ENCODE measurements at regions not wholly inside any gene's neighbourhood (a gene's known extent, or its start where the extent isn't known, plus 50 kb on each side); places are given as distances from the start of the nearest gene placed in this dataset.
A peak's percentile ranks its signal among the peaks of the same experiment; 100 is the strongest.

DNA sequence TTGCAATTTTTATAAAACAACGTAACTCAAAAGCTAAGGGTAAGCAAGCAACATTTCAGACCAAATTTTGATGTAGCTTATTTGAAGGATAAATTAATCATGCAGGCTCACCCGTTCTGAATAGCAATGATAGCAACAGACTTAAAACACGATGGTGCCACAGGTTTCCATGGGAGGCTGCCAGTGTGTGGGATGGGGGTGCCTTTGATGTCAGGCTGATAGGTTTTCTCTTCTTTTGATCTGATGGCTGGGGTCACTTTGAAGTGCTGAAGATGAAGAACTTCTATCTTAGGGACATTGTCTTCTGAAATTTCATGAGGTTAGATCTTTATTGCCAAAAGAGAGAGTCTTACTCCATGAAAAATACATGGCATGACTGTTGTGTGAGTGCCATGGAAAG, 206.8 kb downstream of the LPIN1 start:
- no peak for DNase-seq (ENCODE audit: low read depth)

DNA sequence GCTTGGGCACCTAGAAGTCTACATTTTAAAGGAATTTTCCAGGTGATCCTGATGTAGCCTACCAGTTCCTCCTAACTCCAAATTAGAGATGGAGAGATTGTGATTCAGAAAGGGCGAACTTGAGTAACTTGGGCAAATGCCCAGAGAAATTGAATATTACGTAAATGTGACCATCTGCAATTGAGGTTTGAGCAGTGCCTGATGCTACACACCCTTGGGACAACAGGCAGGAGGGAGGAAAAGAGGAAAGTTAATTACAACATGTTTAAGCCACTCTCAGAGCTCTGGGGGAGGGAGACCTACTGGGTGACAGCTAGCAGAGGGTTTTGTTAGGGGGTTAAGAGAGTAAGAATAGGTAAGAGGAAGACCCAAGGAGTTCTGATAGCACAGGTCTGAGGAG, 208.9 kb downstream of the LPIN1 start:
- DNase-seq (ENCODE audit: low read depth): no peak

DNA sequence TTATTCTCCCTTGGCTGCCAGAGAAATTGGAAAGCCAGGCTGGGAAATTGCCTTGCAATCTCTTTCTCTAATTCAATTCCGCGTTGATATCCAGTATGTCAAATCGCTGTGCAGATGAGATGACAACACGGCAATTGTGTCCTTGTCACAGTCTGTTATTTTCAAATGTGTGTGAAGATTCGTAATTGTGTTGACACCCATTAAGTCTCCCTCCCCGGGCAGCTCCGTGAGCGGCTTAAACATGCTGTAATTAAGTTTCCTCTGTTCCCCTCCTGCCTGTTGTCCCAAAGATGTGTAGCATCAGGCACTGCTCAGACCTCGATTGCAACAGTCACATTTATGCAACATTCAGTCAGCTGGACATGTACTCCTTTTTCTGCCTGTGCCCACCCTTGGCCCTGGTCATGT, 209.5 kb downstream of the LPIN1 start:
- DNase-seq (ENCODE audit: low read depth): no peak

DNA sequence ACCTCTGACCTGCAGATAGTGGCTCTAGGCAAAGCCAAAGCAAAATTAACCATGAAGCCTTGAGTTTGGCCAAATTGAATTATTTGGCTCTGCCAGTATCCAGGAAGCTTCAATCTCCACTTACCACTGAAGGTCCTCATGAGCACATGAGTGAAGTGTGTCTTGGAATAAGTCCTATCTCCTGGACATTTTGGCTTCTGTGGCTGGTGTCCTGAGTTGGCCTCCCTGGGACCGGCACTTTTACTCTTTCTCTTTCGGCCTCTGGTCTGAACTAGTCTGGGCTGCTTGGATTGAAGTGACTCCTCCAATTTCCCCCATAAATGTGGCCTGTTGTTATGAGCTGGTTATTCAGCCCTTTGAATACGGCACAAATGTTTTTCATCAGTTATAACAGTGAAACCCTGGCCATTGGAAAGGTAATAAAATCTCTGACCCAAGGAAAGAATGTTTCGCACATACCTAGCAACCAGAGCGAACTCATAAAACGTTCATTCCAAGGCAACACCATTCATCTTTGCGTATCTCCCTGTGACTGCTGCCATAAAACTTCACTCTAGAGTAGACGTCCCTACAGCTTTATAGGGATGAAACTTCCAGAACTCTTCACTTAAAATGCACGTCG, 216.4 kb downstream of the LPIN1 start:
- no peak for DNase-seq (ENCODE audit: low read depth)

DNA sequence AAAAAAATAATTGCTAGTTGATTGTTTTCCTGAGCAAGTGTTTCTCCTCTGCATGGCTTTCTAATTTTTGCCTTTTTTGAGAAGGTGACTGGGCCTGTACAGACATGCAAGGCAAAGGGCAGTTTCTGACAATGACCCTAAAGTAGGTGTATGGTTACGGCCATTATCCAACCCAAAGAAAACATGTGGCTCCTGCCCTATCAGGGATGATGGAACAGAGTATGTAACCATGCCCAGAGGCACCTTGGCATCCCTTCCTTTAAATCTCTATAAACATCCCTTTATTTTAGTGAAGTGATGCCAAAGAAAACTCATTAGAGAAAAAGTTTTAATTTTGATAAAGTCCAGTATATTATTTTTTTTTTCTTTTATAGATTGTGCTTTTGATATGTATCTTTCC, 217.5 kb downstream of the LPIN1 start:
- no peak for DNase-seq (ENCODE audit: low read depth)

DNA sequence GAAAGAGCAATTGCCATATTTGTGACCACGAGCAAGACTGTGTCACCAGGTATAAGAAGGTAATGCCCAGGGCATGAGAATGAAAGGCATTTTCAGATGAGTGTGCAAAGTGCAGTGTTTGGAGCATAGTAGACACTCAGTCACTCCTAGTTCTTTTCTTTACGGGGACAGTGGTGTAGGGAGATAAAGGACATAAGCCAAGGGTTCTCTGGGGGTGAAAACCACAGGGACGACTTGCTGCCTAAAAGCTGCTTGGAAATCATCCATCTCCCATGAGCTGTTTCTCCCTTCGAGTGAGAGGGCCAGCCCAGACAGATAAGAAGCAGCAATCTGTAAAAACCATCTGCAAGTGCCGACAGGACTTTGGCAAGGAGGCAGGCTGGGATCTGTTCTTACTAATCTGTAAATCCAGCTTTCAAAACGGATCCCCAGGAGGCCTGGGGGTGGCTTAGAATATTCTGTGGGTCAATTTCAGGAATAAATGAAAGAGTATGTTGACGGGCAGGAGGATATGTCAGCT, 221.6 kb downstream of the LPIN1 start:
- no peak for DNase-seq (ENCODE audit: low read depth)

DNA sequence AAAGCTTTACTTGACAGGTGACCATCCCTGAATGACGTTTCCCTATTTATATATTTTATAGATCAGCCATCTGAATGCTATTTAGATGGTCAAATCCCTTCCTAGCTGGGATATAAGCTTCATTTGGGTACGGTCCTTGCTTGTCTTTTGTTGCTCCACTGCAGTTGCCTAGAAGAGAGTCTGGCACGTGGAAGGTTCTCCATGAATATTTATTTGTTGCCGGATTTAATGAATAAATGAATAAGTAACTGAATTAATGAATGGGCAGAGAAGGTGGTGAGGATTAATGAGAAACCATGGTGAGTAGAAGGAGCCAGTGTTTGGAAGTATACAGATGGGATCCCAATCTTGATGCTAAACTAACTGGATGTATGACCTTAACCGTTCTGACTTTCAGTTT, 222.1 kb downstream of the LPIN1 start:
- DNase-seq (ENCODE audit: low read depth): no peak

DNA sequence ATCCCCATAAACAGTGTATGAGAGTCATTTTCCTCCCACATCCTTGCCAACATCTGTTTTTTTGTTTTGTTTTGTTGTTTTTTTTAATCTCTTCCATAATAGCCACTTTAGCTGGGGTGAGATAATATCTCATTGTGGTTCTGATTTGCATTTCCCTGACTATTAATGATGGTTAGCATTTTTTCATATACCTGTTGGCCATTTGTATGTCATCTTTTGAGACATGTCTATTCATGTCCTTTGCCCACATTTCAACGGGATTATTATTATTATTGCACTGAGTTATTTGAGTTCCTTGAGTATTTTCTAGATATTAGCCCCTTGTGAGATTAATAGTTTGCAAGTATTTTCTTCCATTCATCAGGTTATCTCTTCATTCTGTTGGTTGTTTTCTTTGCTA, 223.3 kb downstream of the LPIN1 start:
- DNase-seq (ENCODE audit: low read depth): no peak

DNA sequence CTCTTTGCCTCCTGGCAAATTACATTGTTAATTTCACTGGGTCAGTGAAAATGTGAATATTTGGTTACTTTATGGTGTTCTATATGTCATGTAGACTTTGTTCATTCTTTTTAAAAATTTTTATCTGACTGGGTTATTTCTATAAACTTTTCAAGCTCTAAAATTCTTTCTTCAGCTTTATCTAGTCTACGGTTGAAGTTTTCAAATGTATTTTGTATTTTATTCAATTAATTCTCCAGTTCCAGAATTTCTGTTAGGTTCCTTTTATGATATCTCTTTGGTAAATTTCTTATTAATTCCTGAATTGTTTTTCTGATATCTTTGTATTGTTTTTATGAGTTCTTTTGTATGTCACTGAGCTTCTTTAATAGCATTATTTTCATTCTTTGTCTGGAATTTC, 228.1 kb downstream of the LPIN1 start:
- DNase-seq (ENCODE audit: low read depth): no peak

DNA sequence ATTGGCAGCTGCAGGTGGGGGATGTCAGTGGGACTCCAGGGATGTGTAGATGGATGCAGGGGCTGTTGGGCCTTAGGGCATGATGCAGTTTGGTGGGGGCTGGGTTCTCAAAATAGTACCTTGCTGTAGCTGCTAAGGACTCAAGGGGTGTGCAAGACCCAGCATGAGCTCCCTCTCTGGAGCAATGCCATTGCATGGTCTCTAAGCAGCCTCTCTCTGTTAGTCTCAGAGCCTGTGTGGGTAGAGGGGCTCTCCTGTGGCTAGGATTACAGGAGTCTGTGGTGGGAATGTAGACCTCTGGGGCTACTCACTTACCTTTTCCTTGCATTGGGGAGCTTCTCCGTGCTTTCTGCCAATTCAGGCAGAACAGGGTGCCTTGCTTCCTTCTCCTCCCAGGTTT, 228.9 kb downstream of the LPIN1 start:
- no peak for DNase-seq (ENCODE audit: low read depth)

DNA sequence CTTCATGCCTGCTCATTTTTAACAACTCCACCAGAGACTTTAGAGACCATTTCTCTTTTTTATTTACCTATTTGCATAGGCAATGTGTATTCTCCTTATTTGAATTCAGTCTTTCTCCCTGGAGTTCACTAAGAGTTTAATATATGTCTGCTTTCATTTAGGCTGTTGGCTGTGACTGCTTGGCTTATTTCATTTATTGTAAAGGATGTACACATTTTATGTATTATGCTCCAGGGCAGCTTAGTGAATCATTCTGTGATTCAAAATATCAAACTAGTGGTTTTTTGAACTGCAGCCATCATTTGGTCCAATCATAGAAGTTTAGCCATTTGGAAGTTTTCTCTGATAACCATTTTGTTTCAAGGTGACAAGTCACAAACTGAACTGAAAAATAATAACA, 229.6 kb downstream of the LPIN1 start:
- no peak for DNase-seq (ENCODE audit: low read depth)

DNA sequence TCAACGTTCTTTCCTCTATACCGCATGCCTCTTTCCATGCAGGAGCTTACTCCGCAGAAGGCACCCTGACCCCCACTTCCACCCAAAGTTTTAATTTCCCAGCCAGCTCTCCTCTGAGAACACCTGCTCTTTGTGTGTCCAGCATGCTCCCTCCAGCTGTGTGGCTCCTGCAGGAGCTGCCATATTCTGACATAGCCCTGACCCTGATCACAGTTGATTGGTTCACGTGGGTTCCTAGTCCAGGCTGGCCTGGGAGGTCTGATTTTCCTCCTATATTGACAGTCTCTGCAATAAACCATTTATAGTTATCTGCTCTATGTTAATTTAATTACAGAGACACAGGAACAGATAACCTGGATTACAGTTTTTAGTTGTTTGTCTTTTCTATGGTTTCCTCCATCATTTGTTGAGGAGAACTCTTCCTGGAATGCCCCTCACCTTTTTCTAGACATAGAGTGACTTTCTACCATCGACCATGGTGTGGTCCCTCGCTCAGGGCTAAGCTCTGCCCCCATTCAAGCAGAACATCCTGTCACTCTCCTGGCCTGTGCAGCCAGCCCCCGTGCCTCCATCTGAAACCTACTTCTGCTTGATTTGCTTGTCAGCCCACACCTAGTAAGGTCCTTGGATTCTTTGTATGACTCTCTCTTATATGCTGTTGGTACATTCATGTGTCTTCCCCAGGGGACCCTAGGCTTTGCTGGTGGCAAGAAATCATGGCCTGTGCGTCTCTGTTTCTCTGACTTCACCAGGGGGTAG, 231.5 kb downstream of the LPIN1 start:
- DNase-seq (ENCODE audit: low read depth): no peak

DNA sequence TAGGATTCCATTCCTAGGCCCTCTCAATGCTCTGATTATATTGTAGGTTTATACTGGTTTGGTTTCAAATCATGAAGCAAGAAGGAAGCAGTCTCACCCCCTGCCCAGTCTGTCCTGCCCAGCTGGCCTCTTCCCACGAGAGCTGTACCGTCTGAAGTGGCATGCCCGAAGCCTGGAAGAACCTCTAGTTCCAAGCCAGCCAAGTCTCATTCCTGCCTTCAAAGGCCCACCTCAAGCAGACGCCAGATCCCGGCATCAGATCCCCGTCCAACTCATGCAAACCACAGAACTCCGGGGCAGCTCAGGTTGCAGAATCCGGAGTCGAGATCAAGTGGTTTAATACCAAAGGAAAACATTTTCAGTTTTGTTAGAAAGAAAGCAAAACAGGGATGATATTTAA, 234.4 kb downstream of the LPIN1 start:
- DNase-seq (ENCODE audit: low read depth): no peak

DNA sequence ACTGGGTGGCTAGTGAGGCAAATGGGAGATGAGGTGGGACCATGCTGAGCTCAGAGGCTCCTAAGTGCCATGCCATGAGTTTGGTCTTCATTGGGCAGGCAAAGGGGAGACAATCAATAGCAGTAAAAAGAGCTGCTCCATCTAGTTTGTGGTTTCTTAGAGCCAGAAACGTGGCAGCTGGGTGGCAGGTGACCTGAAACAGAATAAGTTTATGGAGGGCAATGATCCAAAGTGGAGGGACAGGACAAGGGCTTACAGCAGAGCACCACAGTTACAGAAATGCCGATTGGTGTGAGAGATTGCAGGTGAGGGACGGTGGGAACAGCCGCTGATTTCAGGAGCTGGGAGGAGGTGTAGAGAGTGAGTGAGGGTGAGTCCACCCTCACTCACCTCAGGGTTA, 237.0 kb downstream of the LPIN1 start:
- no peak for DNase-seq (ENCODE audit: low read depth)

DNA sequence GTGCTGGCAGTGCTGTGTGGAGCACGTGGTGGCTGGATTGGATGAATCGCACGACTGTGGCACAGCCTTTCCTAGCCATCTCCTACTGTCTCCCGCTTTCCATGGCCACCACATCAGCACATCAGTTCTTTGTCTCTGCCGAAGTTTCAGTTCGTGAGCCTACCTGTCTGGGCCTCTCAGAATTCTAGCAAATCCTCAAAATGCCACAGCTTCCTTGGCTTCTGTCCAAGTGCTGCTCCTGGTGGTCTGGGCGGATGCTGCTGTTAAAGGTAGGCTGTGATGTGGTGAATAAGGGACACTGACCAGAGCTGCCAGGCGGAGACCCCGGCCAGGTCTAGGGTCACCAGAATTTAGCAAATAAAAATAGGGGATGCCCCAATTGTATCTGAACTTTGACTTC, 237.4 kb downstream of the LPIN1 start:
- DNase-seq (ENCODE audit: low read depth): no peak

DNA sequence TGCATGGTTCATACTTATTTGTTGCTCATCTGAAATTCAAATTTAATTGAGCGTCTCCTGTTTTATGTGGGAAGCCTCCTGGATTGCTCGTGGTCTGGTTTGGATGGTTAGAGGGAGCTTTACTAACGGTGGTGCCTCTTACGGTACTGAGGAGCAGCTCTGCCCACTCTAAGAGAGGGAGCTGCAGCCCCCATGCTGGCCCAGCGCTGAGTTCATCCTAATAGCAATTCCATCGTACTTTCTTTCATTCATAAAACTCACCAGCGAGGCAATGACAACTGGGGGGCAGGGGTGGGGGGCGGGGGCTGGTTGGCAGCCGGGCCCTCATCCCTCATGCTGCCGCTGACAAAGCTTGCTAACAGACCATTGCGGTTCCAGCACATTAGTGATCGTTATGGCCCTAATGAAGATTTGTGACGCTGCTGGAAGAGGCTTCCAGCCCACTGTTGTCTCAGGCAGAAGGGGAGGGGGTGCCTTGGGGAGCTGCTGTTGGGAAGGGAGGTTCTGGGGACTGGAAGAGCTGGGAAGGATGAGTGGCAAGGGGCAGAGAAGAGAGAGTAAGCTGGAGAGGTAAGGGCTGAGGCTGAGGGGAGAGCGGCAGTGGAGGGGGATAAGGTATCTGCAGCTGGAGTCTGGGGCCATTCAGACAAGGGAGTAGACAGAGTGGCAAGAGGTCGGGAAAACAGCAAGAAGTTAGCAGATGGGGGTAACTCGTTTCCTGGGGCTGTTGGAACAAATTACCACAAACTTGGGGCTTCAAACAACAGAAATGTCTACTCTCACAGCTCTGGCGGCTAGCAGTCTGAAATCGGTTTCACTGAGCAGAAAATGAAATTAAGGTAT, 238.1 kb downstream of the LPIN1 start:
- no peak for DNase-seq (ENCODE audit: low read depth)

DNA sequence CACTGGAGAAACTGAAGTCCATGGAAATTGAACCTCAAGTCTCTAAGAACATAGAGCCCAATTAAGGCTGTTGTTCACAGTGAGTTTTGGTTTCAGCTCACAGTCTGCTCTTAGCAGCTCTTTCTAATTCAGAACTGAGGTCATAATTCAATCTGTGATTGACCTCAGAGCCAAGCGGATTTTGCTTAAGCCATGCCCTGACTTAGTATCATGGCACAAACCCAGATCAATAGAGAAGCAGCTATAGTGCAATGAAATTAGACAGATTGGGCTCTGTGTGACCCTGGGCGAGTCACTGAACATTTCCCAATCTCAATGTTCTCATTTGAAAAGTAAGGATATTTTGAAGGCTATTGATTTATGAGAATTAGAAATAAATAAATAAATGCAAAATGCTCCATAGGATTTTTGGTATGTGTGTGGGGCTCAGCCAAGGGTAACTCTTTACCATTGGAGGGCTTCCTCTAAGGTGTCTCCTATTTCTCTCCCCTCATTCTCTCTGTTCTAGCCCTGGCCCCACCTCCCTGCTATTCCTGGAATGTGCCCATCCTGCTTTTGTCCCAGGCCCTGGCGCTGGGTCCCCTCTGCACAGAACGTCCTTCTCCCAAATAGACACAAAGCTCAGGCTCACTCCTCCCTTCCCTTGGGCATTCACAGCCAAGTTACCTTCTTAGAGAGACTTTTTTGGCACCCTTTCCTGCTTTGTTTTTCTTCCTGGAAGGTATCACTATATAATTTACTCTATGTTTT, 239.6 kb downstream of the LPIN1 start:
- no peak for DNase-seq (ENCODE audit: low read depth)

DNA sequence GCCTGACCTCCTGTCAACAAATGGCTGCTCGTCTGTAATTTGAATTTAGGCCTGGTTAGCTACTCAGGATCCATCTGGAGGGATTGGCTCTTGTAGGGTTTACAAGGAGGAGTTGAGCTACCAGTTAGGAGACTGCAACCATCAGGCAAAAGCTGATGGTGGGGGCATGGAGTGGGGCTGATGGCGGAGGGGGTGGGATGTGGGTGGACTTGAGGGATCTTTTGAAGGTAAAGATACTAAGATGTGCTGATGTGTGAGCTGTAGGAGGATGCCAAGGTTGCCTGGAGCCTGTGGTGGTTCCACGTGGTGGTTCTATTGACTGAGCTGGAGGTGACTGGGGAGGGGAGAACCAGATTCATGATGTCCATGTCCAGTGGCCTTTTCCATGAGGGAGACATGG, 240.7 kb downstream of the LPIN1 start:
- DNase-seq (ENCODE audit: low read depth): no peak

DNA sequence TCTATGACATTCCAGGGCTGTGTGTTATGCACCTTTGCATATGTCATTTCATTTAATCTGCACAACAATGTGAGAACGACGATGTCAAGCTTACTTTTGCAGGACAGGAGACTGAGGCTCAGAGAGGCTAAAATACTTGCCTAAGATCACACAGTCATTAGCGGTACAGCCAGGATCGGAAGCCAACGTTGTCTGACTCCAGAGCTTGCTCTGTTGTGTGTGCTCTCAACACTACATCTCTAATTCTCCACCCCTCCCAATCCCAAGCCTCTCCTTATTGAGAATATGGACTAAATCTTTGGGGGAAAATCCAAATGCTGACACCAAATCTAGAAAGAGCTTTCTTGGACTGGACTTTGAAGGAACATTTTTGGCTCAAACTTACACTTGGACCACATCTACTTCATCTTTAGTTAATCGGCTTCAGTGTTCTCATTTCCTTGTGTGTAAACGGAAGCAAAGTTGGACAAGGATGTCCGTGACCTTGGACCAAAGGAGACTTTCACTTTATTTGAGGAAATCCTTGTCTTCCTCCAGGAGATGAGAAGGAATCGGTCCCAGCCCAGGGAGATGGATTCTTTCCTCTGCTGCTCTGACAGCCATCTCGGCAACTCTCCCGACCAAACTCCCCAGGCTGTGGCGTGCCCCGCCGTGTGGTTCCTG, 242.4 kb downstream of the LPIN1 start:
- peak; percentile 92 for DNase-seq (ENCODE audit: low read depth)

DNA sequence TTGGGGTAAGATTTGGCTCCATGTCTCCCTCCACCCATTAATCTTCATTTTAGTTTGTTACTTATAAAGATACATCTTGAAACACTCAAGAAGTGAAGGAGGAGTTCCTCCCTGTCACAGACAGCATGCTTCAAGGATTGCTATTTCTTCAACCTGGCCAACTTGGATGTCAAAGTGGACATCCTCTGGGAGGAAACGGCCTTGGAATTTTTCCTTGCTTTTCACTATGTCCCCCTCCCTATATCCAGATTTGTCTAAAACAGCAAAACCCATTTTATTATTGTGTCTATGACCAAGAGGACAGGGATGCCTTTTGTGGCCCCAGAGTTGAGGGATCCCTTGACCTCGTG, 242.9 kb downstream of the LPIN1 start:
- no peak for DNase-seq (ENCODE audit: low read depth)

DNA sequence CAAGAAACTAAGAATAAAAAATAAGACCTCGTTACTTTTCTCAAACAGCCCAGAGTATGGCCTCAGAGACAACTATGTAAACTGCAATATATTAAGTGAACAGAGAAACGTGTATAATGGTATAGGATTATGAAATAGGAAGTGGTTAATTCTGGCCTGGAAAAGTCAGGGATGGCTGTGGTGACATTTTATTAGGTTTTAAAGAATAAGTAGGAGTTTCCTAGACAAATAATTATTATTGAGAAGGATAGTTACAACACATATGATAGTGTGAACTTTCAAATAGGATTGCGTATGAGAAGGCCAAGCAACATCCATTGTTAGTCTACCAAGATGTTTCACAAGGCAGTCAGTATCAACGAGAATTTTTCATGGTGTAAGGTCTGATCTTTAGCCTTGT, 244.1 kb downstream of the LPIN1 start:
- DNase-seq (ENCODE audit: low read depth): no peak

DNA sequence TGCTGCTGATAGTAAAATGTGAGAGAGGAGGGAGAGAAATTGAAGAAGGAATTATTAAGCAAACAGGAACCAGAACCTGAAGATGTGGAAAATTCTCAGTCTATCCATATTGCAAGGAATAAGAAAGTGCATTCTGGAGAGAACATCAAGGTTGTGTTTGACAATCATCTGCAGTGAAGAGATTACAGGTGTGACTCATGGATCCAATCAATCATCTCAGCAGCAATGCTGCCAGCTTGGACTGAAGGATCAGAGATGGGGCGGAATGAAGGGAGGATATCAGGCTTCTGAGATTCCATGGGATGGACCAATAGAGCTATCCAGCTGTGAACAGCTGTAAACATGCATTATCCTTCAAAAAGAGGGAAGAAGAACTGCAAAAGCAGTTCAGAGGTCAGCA, 247.3 kb downstream of the LPIN1 start:
- no peak for DNase-seq (ENCODE audit: low read depth)

Measured in forelimb muscle (tissue), 1 donor.